HG02885 (cell line): ENCODE measurements at regions not wholly inside any gene's neighbourhood (a gene's known extent, or its start where the extent isn't known, plus 50 kb on each side); places are given as distances from the start of the nearest gene placed in this dataset.

Source experiments
- ATAC-seq: cut with Tn5 transposase; IDR thresholded peaks from one replicate; pipeline ENCODE4 v1.9.1; 2021; ENCODE audit warnings: mild to moderate bottlenecking; ENCODE audit not compliant: unreplicated experiment, poor library complexity

DNA sequence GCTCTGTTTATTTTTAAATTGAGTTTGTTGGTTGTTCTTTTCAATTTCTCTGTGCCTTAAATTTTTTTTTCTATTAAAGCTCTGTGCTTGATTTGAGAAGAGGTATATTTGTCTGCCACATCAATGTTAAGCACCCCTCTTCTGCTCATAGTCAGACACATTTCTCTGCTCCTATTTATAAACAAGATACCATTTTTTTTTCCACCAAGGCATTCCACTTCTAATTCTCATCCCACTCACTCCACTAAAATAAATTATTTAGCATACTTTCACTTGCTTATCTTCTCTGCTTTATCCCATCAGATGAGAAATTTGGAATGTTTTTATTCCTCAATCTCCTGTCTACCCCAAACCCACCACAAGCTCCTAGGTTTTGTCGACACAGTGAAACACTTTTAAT lies 127.0 kb upstream of the PDE5A start:
- no peak for ATAC-seq

DNA sequence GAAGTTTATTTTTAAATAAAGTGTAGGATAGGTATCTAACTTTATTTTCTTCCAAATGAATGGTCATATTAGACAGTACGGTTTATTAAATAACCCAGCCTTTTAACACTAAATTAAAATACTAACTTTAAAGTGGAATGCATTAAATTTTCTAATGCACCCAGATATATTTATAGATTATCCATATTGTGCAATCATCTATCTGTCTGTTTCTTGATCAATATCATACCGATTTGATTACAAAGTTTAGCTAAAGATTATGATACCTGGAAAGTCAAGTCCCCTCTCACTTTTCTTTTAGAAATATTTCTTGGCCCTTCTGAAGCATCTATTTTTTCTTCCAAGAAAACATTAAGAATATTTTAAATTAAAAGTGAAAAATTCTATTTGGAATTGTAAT lies 124.3 kb upstream of the PDE5A start:
- no peak for ATAC-seq

DNA sequence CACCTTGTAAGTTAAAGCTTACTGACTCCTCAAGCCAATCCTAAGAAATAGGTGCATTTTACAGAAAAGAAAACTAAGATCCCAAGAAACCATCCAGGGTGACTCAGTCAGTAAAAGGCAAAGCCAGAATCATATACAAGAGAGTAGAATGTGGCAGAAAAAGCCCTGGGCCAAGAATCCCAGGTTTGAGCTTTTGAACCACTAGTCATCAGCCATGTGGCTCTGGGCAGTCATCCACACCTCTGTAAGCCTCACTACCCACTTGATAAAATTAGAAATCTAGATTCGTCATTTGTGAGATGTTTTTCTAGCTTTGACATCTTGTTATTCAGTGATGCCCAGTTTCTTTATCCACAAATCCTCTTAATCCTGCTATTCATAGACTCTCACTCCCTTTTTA lies 122.2 kb upstream of the PDE5A start:
- ATAC-seq: no peak

DNA sequence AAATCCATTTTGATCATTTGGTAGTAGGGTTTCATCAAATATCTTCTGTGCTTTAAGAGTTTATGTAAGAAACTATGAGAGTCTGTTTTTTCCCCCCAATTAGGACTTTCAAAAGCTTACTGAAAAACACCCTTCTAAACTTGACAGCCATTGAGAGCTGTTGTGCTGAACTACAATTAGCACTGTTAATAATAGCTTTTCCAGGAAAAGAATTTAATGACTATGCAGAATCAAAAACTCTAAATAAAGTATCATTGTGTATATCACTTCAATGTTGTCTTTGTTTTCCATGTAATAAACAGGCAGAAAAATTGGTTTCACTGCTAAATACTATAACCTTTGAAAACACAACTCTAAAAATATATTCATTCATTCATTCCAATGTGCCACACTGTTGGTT lies 121.4 kb upstream of the PDE5A start:
- ATAC-seq: no peak

- ATAC-seq: no peak
Measured at GRCh38 chr4:119748853-119749252, 120.2 kb upstream of the PDE5A start.

- ATAC-seq: no peak
Measured at GRCh38 chr4:119746951-119747350, 118.3 kb upstream of the PDE5A start.

- ATAC-seq: no peak
Measured at GRCh38 chr4:119745351-119745750, 116.7 kb upstream of the PDE5A start.

GRCh38 chr4:119744580-119744979 lies 116.0 kb upstream of the PDE5A start:
- ATAC-seq: no peak

DNA sequence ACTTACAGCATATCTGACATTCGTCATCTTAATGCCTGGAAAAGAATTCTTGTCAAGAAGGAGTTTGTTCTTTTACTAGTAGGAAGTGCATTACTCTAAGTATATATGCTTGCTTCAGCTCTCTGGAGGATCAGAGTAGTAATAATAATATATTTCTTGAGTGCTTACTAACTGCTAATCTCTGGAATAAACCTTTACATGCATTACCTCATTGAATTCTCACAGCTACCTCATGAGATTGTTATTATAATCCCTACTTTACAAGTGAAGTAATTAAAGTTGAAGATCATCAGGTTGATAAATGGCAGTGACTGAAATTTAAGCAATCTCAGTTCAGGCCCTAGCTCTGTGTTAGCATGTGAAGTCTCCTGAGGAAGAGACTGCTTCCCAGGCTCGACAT lies 115.0 kb upstream of the PDE5A start:
- ATAC-seq: no peak

GRCh38 chr4:119739796-119740195 lies 111.2 kb upstream of the PDE5A start:
- ATAC-seq: no peak

- ATAC-seq: no peak
Measured at GRCh38 chr4:119738901-119739300, 110.3 kb upstream of the PDE5A start.

DNA sequence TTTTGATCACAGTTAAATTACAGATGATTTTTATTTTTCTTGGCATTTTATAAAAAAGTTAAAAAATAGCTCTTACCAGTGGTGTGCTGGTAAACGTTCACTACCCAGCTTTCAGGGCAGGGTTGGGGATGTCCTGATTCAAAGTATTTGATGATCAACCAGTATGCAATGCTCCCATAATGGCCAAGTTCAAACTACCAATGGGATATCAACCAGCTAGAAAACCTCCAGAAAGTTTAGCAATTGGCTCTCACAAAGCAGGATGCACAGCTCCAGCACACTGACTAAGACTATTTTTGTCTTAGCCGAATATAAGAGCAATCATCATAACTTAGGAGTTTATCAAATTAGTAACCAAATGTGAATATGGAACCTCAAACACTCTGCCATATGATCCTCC lies 108.0 kb upstream of the PDE5A start:
- ATAC-seq: no peak

DNA sequence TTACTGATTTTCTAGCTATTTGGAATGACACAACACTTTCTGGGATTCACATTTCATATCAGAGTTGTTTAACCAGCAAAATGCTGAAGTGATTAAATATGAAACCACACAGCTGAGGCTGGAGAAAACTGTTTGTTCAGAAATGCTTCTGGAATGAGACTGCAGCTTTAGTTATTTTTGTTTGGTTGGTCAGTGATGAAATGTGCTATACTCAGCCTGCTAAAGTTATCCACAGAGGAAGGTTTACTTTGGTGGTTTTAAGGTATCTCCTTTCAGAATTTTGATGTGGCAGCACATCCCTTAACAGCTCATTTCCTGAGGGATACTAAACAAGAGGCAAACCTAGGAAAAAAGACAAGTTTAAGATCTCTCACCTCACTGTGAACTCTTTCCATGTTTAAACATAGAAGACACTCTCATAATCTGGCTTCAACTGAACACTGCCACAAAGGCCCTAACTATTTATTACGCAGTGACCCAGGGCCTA lies 106.6 kb upstream of the PDE5A start:
- ATAC-seq: no peak

- ATAC-seq: no peak
Measured at GRCh38 chr4:119733431-119733830, 104.8 kb upstream of the PDE5A start.

GRCh38 chr4:119731778-119732177 lies 103.2 kb upstream of the PDE5A start:
- ATAC-seq: no peak

GRCh38 chr4:119731146-119731742 lies 102.6 kb upstream of the PDE5A start:
- ATAC-seq: no peak

GRCh38 chr4:119730671-119730950 lies 102.0 kb upstream of the PDE5A start:
- no peak for ATAC-seq

GRCh38 chr4:119729835-119730670 lies 101.4 kb upstream of the PDE5A start:
- ATAC-seq: no peak

DNA sequence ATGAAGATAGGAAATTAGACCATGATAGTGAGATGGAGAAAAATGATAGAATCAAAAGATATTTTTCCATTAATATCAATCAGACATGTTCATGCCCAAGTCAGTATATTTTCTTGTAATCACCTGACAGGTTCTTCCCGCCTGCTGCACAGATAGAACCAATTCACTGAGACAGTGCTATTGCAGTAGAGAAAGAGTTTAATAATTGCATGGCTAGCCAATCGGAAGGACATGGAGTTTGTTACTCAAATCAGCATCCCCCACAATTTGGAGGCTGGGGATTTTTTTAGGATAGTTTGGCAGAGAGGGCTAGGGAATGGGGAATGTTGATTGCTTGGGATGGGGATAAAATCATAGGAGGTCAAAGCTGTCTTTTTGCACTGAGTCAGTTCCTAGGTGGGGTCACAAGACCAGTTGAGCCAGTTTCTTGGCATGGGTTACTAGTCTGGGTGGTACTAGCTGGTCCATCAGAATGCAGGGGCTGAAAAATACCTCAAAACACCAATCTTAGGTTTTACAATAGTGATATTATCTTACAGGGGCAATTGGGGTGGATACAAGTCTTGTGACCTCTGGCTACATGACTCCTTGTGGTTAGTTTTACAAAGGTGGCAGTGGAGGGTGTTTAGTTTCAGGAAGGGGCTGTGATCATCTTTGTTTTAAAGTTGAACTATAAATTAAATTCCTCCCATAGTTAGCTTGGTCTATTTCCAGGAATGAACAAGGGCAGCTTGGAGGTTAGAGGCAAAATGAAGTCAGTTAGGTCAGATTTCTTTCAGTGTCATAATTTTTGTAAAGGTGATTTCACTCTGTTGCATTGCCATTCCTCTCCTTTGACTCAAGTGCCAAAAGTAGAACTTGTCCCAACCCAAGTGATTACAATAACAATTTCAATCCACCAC lies 100.3 kb upstream of the PDE5A start:
- no peak for ATAC-seq

DNA sequence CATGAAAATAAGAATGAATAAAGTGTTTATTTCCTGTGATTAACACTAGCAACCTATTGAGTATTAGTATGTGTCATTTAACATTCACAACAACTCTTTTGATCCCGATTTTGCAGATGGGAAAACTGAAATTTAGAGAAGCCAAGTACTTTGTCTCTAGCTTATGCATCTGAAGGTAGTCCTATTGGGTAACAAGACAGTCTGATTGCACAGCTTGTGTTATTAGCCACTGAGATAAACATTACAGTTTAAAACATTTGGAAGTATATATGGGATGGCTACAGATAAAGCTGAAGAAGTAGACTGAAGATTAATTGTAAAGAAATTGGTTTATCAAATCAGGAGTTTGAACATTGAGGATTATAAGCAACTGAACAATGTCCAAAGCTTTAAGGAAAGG lies 99.6 kb upstream of the PDE5A start:
- no peak for ATAC-seq

DNA sequence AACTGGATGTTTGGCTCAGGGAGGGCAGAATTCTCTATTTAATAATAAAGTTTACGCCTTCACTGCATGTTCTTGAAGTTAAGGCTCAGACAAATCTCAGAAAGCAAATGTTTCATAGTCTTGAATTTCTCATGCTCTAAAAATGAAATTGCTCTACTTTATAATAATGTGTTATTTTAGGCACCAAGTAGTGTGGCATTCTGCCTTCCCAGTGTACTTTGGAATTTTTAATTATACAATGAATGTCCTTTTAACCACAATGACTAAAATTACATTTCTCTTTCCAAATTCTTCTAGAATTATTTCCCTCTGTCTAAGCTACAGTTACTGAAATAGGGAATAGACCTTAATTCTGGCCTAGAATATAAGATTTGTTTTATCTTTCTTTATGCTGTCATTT lies 97.9 kb upstream of the PDE5A start:
- ATAC-seq: no peak
